ENCODE measurements at regions not wholly inside any gene's neighbourhood (a gene's known extent, or its start where the extent isn't known, plus 50 kb on each side); places are given as distances from the start of the nearest gene placed in this dataset.

DNA sequence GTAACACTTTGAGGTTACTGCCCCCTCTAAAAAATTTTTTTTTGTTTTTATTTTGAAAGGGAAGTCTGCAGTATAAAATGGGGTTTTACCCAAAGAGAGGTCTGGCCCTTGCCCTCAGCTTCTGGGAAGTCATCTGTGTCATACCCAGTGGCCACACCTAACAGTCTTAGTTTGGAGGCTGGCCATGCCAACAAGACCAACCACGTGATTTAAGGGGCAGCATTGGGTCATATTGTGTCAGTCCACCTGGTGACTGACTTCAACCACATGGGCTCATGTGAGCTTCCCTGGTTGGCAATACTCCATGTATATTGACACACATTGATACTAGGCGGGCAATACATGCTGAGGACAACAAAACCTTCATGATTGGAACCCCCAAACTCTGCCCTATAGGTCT, 173.9 kb downstream of the GXYLT1 start:
- Mint-ChIP-seq H3K4me3 (no peak overlapping the region), H3K4me1 (no peaks in the 10 kb centered on the region), H3K27ac (no peak overlapping the region), H3K27me3 (no peaks in the 10 kb centered on the region), H3K9me3 (no peaks in the 10 kb centered on the region), H3K36me3 (ENCODE audit: low read depth) (no peaks in the 10 kb centered on the region)
- intact Hi-C loops (cut with micrococcal nuclease): no loop called here
- DNase-seq: no peak

DNA sequence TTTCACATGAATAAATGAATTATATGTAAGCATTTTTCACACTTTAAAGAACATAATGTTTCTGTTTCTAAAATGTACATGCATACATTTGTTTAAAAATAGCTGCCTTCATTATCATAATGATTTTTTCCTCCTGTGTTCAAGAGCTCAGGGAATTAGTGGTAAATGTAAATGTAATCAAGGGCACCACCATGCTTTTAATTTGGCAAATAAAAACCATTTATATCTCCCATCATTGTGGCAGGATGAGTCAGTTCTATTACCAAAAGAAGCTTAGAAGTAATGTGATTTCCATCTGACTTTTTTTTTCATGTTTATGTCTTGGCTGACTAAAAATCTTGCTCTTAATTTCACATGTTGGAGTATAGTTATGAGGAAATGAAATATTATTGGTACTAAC, 176.1 kb downstream of the GXYLT1 start:
- intact Hi-C loops (cut with micrococcal nuclease): no loop called here
- DNase-seq: no peak
- Mint-ChIP-seq H3K36me3 (ENCODE audit: low read depth) (no peaks in the 10 kb centered on the region), H3K27me3 (no peaks in the 10 kb centered on the region), H3K4me3 (no peak overlapping the region), H3K27ac (no peak overlapping the region), H3K9me3 (no peaks in the 10 kb centered on the region), H3K4me1 (no peaks in the 10 kb centered on the region)

DNA sequence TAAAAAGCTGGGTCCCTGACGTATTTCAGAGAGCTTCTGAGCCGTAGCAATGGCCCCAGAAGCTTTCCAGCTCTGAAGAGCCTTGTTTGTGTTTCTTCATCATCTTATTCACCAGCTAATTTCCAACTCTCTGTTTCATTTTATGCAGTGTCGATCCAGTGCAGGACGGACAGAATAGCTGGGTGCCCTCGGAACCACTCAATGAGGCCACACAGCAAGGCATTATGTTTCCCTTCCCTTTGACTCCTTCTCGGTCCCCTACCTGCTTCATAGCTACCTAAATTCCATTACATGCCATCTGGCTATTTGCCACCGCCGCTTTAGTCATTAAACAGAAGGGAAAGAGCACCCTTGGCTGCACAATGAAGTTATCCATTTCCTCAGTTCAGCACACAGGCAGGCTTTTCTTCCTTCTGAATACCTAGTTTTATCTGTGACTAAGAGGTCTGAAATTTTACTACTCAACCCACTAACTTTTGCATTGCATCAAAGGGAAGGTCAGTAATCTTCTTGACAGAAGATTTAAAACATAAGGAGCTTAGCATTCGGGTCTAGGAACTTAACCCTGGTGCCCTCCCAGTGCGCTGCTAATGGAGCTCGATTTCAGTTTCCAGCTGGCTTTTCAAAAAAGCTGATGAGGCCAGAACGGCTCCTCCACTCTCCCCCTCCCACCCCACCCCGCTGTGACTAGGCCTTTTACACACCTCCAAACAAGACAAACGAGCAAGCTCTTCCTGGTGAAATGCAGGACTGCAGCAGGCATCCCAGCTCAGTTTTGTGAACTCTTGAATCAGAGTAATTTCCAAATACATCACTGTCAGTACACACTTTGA, 176.8 kb downstream of the GXYLT1 start:
- H3K27me3 Mint-ChIP-seq: no peaks in the 10 kb centered on the region
- no peaks in the 10 kb centered on the region for H3K9me3 Mint-ChIP-seq
- intact Hi-C loops (cut with micrococcal nuclease): no loop called here
- H3K4me1 Mint-ChIP-seq: no peaks in the 10 kb centered on the region
- no peak for DNase-seq
- H3K27ac Mint-ChIP-seq: no peak overlapping the region
- H3K4me3 Mint-ChIP-seq: no peak overlapping the region
- H3K36me3 Mint-ChIP-seq (ENCODE audit: low read depth): no peaks in the 10 kb centered on the region

DNA sequence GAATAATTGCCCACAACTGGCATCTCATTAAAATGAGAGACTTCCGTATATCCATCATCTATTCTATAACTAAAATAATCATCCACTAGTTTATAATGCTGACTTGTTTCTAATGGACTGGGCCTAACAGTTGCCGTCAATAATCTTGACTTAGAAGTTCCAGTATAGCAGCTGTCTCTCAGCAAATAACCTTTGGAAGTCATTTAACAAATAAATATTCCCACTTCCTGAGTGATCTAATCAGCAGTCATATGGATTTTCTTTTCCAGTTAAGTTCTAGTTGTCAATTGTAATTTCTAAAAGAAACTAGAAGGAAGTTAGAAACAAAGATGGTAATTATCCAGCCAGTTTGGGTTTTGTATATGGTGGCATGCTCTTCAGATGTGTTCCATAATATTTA, 177.8 kb downstream of the GXYLT1 start:
- DNase-seq: no peak
- no peaks in the 10 kb centered on the region for H3K27me3 Mint-ChIP-seq
- no peak overlapping the region for H3K27ac Mint-ChIP-seq
- no peak overlapping the region for H3K4me3 Mint-ChIP-seq
- intact Hi-C loops (cut with micrococcal nuclease): no loop called here
- H3K9me3 Mint-ChIP-seq: no peaks in the 10 kb centered on the region
- no peaks in the 10 kb centered on the region for H3K36me3 Mint-ChIP-seq (ENCODE audit: low read depth)
- H3K4me1 Mint-ChIP-seq: no peaks in the 10 kb centered on the region

GRCh38 chr12:41966001-41966400, 178.7 kb downstream of the GXYLT1 start:
- H3K27ac Mint-ChIP-seq: no peak overlapping the region
- H3K27me3 Mint-ChIP-seq: no peaks in the 10 kb centered on the region
- no peaks in the 10 kb centered on the region for H3K9me3 Mint-ChIP-seq

DNA sequence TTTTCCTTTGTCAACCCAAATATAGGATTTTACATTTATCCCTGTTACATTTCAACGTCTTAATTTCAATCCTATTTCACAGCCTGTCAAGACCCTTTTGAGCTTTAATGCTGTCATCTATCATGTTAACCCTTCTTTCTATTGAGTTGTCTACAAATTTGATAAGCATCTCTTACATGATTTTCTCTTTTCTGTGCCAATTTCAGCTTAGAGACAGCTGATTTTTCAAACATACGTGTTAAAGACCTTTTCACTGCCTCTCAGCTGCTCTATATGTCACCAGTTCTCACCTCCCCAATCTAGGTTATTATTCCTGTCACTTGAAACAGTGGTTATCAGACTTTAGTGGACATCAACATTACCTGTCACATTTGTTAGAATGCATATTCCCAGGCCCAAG, 181.3 kb downstream of the GXYLT1 start:
- no peaks in the 10 kb centered on the region for H3K36me3 Mint-ChIP-seq (ENCODE audit: low read depth)
- H3K27me3 Mint-ChIP-seq: no peaks in the 10 kb centered on the region
- no peaks in the 10 kb centered on the region for H3K9me3 Mint-ChIP-seq
- no peaks in the 10 kb centered on the region for H3K4me1 Mint-ChIP-seq
- H3K27ac Mint-ChIP-seq: no peak overlapping the region
- no peak overlapping the region for H3K4me3 Mint-ChIP-seq
- intact Hi-C loops (cut with micrococcal nuclease): no loop called here
- DNase-seq: no peak

More at GRCh38 chr12:41966001-41966400, 178.7 kb downstream of the GXYLT1 start:
- Mint-ChIP-seq H3K4me1 (no peaks in the 10 kb centered on the region), H3K4me3 (no peak overlapping the region), H3K36me3 (ENCODE audit: low read depth) (no peaks in the 10 kb centered on the region)
- DNase-seq: no peak
- intact Hi-C loops (cut with micrococcal nuclease): no loop called here

GRCh38 chr12:41962171-41962572, 182.5 kb downstream of the GXYLT1 start:
- intact Hi-C loops (cut with micrococcal nuclease): no loop called here
- no peaks in the 10 kb centered on the region for H3K4me1 Mint-ChIP-seq
- H3K27ac Mint-ChIP-seq: no peak overlapping the region
- H3K36me3 Mint-ChIP-seq (ENCODE audit: low read depth): no peaks in the 10 kb centered on the region
- no peaks in the 10 kb centered on the region for H3K9me3 Mint-ChIP-seq
- no peak for DNase-seq
- no peak overlapping the region for H3K4me3 Mint-ChIP-seq
- peaks cover 3% of the 10 kb centered on the region for H3K27me3 Mint-ChIP-seq

DNA sequence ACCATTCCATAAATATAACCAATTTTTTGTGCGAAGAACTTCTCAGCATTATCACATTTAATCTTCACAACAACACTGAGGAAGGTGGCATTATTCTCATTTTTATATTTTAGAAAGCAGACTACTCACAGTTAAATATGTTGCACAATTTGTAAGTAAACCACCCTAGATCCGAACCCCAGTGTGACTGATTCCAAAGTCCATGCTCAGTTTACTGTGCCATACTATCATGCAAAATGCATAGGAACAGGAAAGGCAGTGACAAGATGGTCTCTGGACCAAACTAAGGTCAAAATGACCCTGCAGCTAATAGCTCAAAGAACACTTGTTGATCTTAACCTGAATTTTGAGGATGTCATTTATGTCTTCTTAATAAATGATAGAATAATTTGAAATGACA, 185.4 kb downstream of the GXYLT1 start:
- H3K4me3 Mint-ChIP-seq: no peak overlapping the region
- intact Hi-C loops (cut with micrococcal nuclease): no loop called here
- H3K27me3 Mint-ChIP-seq: peaks cover 3% of the 10 kb centered on the region
- H3K9me3 Mint-ChIP-seq: no peaks in the 10 kb centered on the region
- H3K4me1 Mint-ChIP-seq: no peaks in the 10 kb centered on the region
- no peaks in the 10 kb centered on the region for H3K36me3 Mint-ChIP-seq (ENCODE audit: low read depth)
- no peak for DNase-seq
- no peak overlapping the region for H3K27ac Mint-ChIP-seq

DNA sequence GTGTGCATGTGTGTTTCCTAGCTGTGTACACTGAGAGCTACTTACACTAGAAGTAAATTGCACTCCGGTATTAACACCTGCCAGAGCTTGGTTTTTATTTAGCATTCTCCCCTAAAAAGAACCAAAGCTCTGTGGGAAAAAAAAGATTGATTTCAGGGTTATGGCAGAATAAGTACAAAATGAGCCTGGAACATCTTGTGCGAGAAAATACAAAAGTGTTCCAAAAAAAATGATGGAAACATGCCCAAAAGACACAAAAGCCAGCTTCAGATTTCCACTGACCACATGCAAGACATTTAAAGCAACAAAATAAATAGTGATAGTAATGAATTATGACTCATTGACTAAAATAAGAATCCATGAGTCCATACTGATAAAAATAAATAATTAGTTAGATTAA, 188.3 kb downstream of the GXYLT1 start:
- no peaks in the 10 kb centered on the region for H3K4me1 Mint-ChIP-seq
- intact Hi-C loops (cut with micrococcal nuclease): no loop called here
- H3K36me3 Mint-ChIP-seq (ENCODE audit: low read depth): no peaks in the 10 kb centered on the region
- H3K27ac Mint-ChIP-seq: no peak overlapping the region
- peaks cover 3% of the 10 kb centered on the region for H3K27me3 Mint-ChIP-seq
- H3K4me3 Mint-ChIP-seq: no peak overlapping the region
- DNase-seq: no peak
- H3K9me3 Mint-ChIP-seq: no peaks in the 10 kb centered on the region

DNA sequence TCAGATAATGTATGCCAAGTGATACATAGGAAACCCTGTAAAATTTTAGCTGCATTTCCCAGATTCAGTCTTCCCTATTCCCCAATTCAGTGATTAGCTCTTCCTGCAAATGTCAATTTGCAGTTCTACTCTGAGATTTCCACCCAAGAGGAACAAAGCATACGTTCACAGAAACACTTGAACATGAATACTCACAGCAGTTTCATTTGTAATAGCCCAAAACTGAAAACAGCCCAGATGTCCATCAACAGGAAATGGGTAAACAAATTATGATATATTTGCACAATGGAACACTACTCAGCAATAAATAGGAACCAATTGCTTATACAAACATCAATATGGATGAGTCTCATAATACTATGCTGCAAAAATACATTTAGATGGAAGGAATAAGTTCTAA, 194.2 kb downstream of the GXYLT1 start:
- H3K4me1 Mint-ChIP-seq: no peaks in the 10 kb centered on the region
- H3K9me3 Mint-ChIP-seq: peaks cover 8% of the 10 kb centered on the region
- intact Hi-C loops (cut with micrococcal nuclease): no loop called here
- DNase-seq: no peak
- H3K36me3 Mint-ChIP-seq (ENCODE audit: low read depth): no peaks in the 10 kb centered on the region
- no peak overlapping the region for H3K27ac Mint-ChIP-seq
- no peaks in the 10 kb centered on the region for H3K27me3 Mint-ChIP-seq
- no peak overlapping the region for H3K4me3 Mint-ChIP-seq

DNA sequence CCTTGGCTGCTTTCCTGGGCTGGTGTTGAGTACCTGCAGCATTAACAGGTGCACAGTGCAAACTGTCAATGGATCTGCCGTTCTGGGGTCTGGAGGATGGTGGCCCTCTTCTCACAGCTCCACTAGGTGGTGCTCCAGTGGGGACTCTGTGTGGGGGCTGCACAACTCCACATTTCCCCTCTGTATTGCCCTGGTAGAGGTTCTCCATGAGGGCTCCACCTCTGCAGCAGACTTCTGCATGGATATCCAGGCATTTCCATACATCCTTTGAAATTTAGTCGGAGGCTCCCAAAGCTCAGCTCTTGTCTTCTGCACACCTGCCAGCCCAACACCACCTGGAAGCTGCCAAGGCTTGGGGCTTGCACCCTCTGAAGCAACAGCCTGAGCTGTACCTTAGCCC, 198.6 kb downstream of the GXYLT1 start:
- no peak overlapping the region for H3K4me3 Mint-ChIP-seq
- H3K27me3 Mint-ChIP-seq: peaks cover under 1% of the 10 kb centered on the region
- no peak overlapping the region for H3K27ac Mint-ChIP-seq
- intact Hi-C loops (cut with micrococcal nuclease): no loop called here
- no peaks in the 10 kb centered on the region for H3K36me3 Mint-ChIP-seq (ENCODE audit: low read depth)
- no peaks in the 10 kb centered on the region for H3K4me1 Mint-ChIP-seq
- peaks cover 8% of the 10 kb centered on the region for H3K9me3 Mint-ChIP-seq
- no peak for DNase-seq

GRCh38 chr12:41944216-41944615, 200.5 kb downstream of the GXYLT1 start:
- no peak overlapping the region for H3K27ac Mint-ChIP-seq
- H3K4me3 Mint-ChIP-seq: no peak overlapping the region
- peaks cover 4% of the 10 kb centered on the region for H3K27me3 Mint-ChIP-seq
- peaks cover 8% of the 10 kb centered on the region for H3K9me3 Mint-ChIP-seq
- no peaks in the 10 kb centered on the region for H3K4me1 Mint-ChIP-seq
- no peak for DNase-seq
- H3K36me3 Mint-ChIP-seq (ENCODE audit: low read depth): no peaks in the 10 kb centered on the region
- intact Hi-C loops (cut with micrococcal nuclease): no loop called here

DNA sequence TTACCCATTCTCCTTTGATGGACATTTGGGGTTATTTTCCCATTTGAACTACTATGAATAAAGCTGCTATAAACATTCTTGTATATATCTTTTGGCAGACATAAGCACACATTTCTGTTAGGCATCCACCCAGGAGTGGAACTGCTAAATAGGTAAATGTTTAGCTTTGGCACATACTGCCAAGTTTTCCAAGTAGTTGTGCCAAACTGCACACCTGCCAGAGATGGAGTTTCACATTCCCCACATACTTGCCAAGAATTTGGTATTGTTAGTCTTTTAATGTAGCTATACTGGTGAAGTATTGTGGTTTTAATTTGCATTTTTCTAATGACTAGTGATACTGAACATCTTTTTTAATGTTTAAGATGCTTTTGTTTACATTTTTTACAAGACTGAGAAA, 201.0 kb downstream of the GXYLT1 start:
- Mint-ChIP-seq H3K4me3 (no peak overlapping the region), H3K36me3 (ENCODE audit: low read depth) (no peaks in the 10 kb centered on the region), H3K9me3 (peaks cover 8% of the 10 kb centered on the region), H3K27ac (no peak overlapping the region), H3K27me3 (peaks cover 4% of the 10 kb centered on the region), H3K4me1 (no peaks in the 10 kb centered on the region)
- intact Hi-C loops (cut with micrococcal nuclease): no loop called here
- no peak for DNase-seq

- intact Hi-C loops (cut with micrococcal nuclease): no loop called here
- Mint-ChIP-seq H3K36me3 (ENCODE audit: low read depth) (no peaks in the 10 kb centered on the region), H3K27ac (no peak overlapping the region), H3K27me3 (peaks cover 6% of the 10 kb centered on the region), H3K4me1 (no peaks in the 10 kb centered on the region), H3K9me3 (peaks cover 8% of the 10 kb centered on the region), H3K4me3 (no peak overlapping the region)
- no peak for DNase-seq
Observed at GRCh38 chr12:41942354-41942753, 202.3 kb downstream of the GXYLT1 start.

DNA sequence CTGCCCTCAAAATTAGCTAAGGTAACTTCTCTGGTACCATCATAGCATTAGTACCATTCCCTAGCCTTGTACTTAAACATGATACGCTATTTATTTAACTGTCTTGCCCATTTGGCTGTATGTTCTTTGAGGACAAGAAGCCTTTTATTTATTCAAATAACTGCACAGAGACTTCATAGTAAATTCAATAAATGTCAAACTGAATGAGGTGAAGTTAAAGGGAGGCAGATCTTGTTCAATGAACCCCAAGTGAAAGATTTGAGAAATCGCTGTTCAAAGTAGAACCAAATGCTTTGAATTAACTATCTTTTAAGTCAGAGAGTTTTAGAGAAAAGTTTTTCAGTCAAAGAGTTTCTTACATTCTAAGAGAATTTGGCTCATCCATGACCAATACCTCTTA, 203.6 kb downstream of the GXYLT1 start:
- no peak for DNase-seq
- intact Hi-C loops (cut with micrococcal nuclease): no loop called here
- no peaks in the 10 kb centered on the region for H3K36me3 Mint-ChIP-seq (ENCODE audit: low read depth)
- no peak overlapping the region for H3K27ac Mint-ChIP-seq
- no peaks in the 10 kb centered on the region for H3K4me1 Mint-ChIP-seq
- peaks cover 11% of the 10 kb centered on the region for H3K27me3 Mint-ChIP-seq
- no peaks in the 10 kb centered on the region for H3K9me3 Mint-ChIP-seq
- no peak overlapping the region for H3K4me3 Mint-ChIP-seq

All from activated CD4-positive, alpha-beta T cell treated with anti-CD3 and anti-CD28 coated beads, Interleukin-2, amount 10 ng/mL, durations not matched to agents 24 days and 14 days (primary cell).